Fibroblast of gingiva (primary cell): ENCODE measurements at regions not wholly inside any gene's neighbourhood (a gene's known extent, or its start where the extent isn't known, plus 50 kb on each side); places are given as distances from the start of the nearest gene placed in this dataset.

Experiments used
- DNase-seq: peaks from one replicate; pipeline ENCODE4 v3.0.0-alpha.2; 2011; ENCODE audit warnings: low read depth

GRCh38 chrX:39560271-39560670, 537.5 kb downstream of the BCOR start:
- no peak for DNase-seq

DNA sequence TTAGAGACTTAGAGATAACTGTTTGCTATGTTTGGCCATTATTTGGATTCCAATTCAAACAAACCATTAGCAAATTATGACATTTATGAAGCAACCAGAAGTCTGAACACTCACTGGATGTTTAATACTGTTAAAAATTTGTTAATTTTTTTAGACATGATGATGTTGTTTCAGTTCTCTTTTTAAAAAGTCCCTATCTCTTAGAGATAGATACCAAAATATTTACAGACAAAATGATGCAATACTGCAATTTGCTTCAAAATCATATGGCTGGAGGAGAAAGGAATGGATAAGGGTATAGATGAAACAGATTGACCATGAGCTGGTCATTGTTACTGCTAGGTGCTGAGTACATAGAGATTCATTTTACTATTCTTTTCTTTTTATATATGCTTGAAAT, 534.6 kb downstream of the BCOR start:
- no peak for DNase-seq

DNA sequence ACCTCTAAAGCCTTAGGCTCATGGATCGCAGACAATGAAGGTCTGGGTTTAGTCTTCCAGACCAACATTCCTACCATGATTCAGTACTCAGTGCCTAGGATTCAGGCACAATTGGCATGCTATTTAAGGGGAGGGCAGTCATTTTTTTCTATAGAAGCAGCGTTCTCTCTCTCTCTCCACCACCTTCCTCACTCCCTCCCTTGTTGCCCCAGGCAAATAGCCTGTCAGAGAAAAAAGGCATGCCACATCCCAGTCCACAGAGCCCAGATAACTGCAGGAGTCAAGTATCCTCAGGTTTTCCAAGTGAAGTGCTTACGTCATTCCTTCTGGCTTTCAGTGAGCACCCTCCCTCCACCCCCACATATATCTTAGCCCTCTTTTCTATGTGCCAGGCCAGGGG, 533.0 kb downstream of the BCOR start:
- no peak for DNase-seq

- no peak for DNase-seq
Measured at GRCh38 chrX:39574178-39574577, 523.6 kb downstream of the BCOR start.

DNA sequence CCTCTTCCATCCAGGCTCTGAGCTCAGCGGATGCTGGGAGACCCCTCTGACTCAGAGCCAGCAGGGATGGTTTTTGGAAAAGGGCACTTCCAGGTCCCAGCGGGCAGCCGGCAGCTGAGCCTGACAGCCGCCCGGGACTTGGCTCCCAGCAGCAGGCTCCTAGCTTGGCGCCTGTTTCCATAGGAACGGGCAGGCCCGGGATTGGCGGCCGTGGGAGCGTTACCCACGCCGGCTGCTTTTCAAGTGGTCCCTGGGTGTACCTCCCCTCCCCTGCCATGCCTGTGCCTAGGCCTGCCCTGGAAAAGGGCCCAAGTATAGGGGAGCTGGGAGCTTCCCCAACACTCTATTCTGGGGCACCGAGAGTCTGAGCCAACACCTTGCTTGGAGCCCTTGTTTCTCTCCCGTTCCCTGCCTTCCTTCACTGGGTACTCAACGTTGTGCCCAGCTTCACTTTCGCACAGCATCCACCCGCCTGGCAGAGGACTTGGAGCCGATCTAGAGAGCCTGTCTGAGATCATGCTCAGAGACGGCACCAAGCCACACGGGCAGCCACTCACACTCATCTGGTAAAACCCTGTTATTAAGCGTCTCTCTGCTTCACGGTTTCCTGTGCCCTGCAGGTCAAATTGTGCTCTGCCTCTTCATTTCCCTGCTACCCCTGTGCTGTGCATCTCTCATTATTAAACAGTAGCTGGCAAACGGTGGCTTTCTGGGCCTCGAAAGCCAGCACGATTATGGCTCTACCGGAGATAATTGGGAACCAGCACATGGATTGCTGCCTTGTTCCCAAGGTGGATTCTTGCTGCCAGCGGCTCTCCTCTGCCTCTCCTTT, 521.5 kb downstream of the BCOR start:
- DNase-seq = no peak

GRCh38 chrX:39577206-39577984, 520.4 kb downstream of the BCOR start:
- no peak for DNase-seq

GRCh38 chrX:39577985-39578869, 519.5 kb downstream of the BCOR start:
- DNase-seq = no peak

DNA sequence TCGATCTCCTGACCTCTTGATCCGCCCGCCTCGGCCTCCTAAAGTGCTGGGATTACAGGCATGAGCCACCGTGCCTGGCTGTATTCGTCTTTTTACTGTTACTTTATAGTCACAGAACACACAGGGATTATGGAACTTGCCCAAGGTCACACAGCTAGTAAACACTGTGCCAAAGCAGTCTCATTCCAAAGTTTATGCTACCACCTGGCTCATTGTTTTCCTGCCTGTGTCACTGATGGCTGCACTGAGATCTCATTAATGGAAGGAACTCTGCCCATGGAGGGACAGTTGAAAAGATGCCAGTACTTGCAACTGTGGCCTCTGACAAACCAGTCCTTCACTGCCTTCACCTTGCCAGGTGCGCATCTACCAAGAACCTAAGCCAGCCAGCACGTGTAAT, 517.7 kb downstream of the BCOR start:
- no peak for DNase-seq

DNA sequence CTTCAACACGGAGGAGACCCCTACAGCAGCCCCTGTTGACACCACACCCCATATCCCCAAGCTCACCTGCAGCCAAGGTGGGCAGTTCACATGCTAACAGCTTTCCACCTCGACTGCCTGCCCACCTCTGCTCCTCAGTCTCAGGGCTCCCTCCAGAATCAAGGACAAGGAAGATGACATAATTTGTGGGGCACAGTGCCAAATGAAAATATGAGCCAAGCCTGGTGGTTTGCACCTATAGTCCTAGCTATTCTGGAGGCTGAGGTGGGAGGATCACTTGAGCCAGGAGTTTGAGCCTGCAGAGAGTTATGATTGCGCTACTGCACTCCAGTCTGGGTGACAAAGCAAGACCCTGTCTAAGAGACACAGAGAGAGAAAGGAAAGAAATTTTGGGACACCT, 516.3 kb downstream of the BCOR start:
- DNase-seq = no peak

- no peak for DNase-seq
Measured at GRCh38 chrX:39582091-39582490, 515.7 kb downstream of the BCOR start.

- DNase-seq = no peak
Measured at GRCh38 chrX:39582976-39583375, 514.8 kb downstream of the BCOR start.

GRCh38 chrX:39585808-39586207, 511.9 kb downstream of the BCOR start:
- no peak for DNase-seq

DNA sequence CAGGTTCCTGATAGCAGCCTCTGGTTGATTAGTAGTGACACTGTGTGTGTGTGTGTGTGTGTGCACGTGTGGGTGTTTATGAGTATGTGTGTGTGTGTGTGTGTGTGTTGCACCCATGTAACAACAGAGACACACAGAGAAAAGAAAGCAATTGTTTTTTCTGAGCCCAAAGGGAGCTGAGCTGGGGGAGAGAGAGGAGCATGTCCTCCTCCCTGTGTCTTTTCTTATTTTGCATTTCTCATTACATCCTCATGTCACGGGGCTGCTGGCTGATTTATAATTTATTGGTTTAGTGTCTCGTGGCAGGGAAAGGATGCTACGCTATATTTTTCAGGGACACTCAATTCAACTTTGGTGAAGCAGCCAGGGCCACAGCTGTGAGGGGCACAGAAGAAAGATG, 511.4 kb downstream of the BCOR start:
- no peak for DNase-seq

GRCh38 chrX:39591099-39591498, 506.7 kb downstream of the BCOR start:
- no peak for DNase-seq

GRCh38 chrX:39592776-39593175, 505.0 kb downstream of the BCOR start:
- DNase-seq = no peak

DNA sequence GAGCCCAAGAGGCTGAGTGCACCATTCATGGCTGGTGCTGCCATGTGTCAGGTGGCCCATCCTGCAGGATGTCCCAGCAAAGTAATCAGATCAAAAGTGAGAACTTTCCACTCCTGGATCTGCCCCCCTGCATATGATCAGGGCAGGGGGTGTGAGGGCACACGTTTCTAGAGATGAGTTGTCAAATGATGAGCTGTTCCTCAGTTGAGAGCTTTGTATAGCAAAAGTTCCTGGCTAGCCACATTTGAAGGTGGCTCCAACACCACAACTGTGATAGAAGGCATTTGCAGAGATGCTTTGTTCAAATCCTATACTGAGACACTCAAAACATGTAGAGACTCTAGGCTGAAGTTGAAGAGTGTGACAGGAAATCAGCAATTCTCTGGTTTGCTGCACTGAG, 501.8 kb downstream of the BCOR start:
- DNase-seq = no peak

DNA sequence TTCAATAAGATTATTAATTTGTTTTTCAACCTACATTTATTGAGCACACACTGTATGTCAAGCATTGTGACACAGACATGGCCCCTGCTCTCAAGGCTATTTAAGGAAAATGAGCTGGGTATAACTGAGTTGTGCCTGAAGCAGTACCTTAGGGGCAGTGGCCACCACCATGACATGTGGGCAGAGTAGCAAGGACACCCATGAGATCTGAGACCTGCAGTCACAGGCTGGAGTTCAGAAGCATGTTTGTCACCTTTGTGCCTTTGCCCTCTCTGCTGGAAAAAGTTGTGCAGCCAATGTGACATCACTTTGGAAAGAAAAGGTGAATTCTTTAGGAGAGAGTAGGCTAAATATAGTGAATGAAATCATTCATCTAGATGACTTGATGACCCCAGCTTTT, 501.3 kb downstream of the BCOR start:
- no peak for DNase-seq

DNA sequence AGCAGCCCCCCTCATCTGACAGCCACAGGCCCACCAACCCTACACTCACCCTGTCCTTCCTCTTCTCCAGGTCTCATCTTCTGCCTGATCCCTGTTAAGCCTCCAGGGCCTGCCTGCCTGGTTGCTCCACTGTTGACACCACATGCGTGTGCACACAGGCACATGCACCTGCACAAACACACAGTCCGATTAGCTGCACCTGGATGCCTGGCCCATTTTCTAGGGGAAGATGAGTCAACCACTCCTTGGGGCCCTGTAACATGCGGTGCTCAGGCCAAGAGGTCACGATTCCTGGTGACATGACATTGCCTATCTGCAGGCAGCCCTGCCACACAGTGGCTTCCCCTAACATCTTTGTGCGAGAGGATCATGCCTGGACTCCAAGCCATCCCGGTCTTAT, 498.4 kb downstream of the BCOR start:
- DNase-seq = no peak

GRCh38 chrX:39600222-39600621, 497.5 kb downstream of the BCOR start:
- no peak for DNase-seq

- no peak for DNase-seq
Measured at GRCh38 chrX:39601231-39602177, 496.3 kb downstream of the BCOR start.

GRCh38 chrX:39602195-39602594, 495.6 kb downstream of the BCOR start:
- DNase-seq = no peak
